ENCODE measurements at regions not wholly inside any gene's neighbourhood (a gene's known extent, or its start where the extent isn't known, plus 50 kb on each side); places are given as distances from the start of the nearest gene placed in this dataset.

- H3K79me2 ChIP-seq (ENCODE audit: insufficient read depth, low read length): no peaks in the 10 kb centered on the region
- H3K36me3 ChIP-seq (ENCODE audit: control insufficient read depth in 1 of 2, insufficient read depth in 2 of 2, low read length in 2 of 2): no peaks in the 10 kb centered on the region
- no peak overlapping the region for H3K4me2 ChIP-seq (ENCODE audit: low read length)
- H3K9me2 ChIP-seq (ENCODE audit: insufficient read depth): no peaks in the 10 kb centered on the region
- ATAC-seq: no peak
- H3K27ac ChIP-seq (ENCODE audit: low read depth, low read length): no peak overlapping the region
- ChIA-PET RAD21 (ENCODE audit: low non-redundant PET in 1 of 2, low total read pairs in 2 of 2, uncharacterized antibody in 2 of 2, unreplicated experiment in 2 of 2) (no interaction called here), CTCF (no interaction called here), POLR2A (no interaction called here)
- intact Hi-C loops (cut with micrococcal nuclease): no loop called here
- TF ChIP-seq YY1 (IDR thresholded peaks at IDR 0.05; ENCODE audit: extremely low read depth, insufficient replicate concordance, low read depth, low read length): no peak
- TF ChIP-seq ZFX (IDR thresholded peaks at IDR 0.05): no peak
- no peak for TF ChIP-seq REST (IDR thresholded peaks at IDR 0.05; ENCODE audit: low read depth)
- TF ChIP-seq SIN3A (IDR thresholded peaks at IDR 0.05; ENCODE audit: low read depth): no peak
- no peak for TF ChIP-seq POLR2AphosphoS5 (IDR thresholded peaks at IDR 0.05; ENCODE audit: low read depth, low read length)
- no peak for TF ChIP-seq CTCF (IDR thresholded peaks at IDR 0.05 in 2 of 3, conservative IDR thresholded peaks at IDR 0.05 in 1 of 3; ENCODE audit: borderline replicate concordance in 1 of 3, insufficient read depth in 1 of 3, low read depth in 2 of 3, low read length in 2 of 3)
- TF ChIP-seq CBX3 (IDR thresholded peaks at IDR 0.05; ENCODE audit: low read depth): no peak
- no peak for TF ChIP-seq ZBTB33 (IDR thresholded peaks at IDR 0.05; ENCODE audit: extremely low read depth, insufficient replicate concordance, low read length)
- no peak for TF ChIP-seq ELF1 (IDR thresholded peaks at IDR 0.05; ENCODE audit: borderline replicate concordance, low read depth)
- TF ChIP-seq SRF (IDR thresholded peaks at IDR 0.05; ENCODE audit: low read depth): no peak
- TF ChIP-seq EZH2phosphoT487 (IDR thresholded peaks at IDR 0.05; ENCODE audit: borderline replicate concordance): no peak
- no peak for TF ChIP-seq EGR1 (IDR thresholded peaks at IDR 0.05; ENCODE audit: low read depth)
- no peak for TF ChIP-seq FOSL1 (IDR thresholded peaks at IDR 0.05; ENCODE audit: low read depth)
- TF ChIP-seq JUND (IDR thresholded peaks at IDR 0.05): no peak
- TF ChIP-seq ATF3 (IDR thresholded peaks at IDR 0.05): no peak
- BruUV-seq (replicated peaks): no TSS peak
- H3K9me3 ChIP-seq (ENCODE audit: control insufficient read depth in 1 of 2, insufficient read depth in 1 of 2, low read depth in 1 of 2, low read length in 2 of 2): no peaks in the 10 kb centered on the region
- DNase-seq (ENCODE audit: low read depth, low spot score): no peak
- H3K4me3 ChIP-seq (replicated peaks in 1 of 2; ENCODE audit: low read depth in 1 of 2, low read length in 2 of 2): no peak overlapping the region
- H3K4me1 ChIP-seq (ENCODE audit: control insufficient read depth in 1 of 2, insufficient read depth in 2 of 2, low read length in 2 of 2): no peaks in the 10 kb centered on the region
- no peaks in the 10 kb centered on the region for H4K20me1 ChIP-seq (ENCODE audit: insufficient read depth)
- no peaks in the 10 kb centered on the region for H3K27me3 ChIP-seq (ENCODE audit: insufficient read depth, low read length)
- no peak overlapping the region for H3K9ac ChIP-seq (ENCODE audit: low read length)
- no peak overlapping the region for H2AFZ ChIP-seq (ENCODE audit: low read depth, low read length, poor library complexity, severe bottlenecking)
These were observed 273.3 kb downstream of the TRIML1 start for GRCh38 chr4:188412499-188412898.
